ENCODE measurements at regions not wholly inside any gene's neighbourhood (a gene's known extent, or its start where the extent isn't known, plus 50 kb on each side); places are given as distances from the start of the nearest gene placed in this dataset.

DNA sequence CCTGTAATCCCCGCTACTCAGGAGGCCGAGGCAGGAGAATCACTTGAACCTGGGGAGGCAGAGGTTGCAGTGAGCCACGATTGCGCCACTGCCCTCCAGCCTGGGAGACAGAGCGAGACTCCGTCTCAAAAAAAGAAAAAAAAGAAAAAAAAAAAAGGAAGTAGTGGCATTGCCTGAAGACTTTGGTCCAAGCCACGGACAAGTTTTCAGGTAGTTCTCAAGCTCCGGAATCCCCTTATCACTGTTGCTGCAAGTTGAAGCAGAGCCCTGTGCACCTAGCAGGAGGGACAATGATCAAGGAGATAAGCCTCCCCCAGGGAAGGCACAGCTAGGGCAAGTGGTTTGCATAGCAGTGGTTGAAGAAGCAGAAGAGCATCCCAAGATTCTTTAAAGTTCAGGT lies 97.6 kb downstream of the MEX3B start:
- no peak overlapping the region for H3K4ac ChIP-seq (ENCODE audit: low read depth, low read length)
- no peaks in the 10 kb centered on the region for H3K27me3 Mint-ChIP-seq (ENCODE audit: low read depth)
- no peak overlapping the region for H4K91ac ChIP-seq (ENCODE audit: insufficient read length, low read depth, low read length)
- H2BK12ac ChIP-seq (ENCODE audit: insufficient read length, low read depth, low read length), result no peak overlapping the region
- H3K79me1 ChIP-seq (ENCODE audit: insufficient read depth, low read depth, low read length, poor library complexity, severe bottlenecking), result no peaks in the 10 kb centered on the region
- no peak overlapping the region for H3K23ac ChIP-seq (ENCODE audit: insufficient read length, low read depth, low read length)
- H3K18ac ChIP-seq (ENCODE audit: insufficient read length, low read depth, low read length), result no peak overlapping the region
- H2BK120ac ChIP-seq (ENCODE audit: low read depth, low read length, poor library complexity, severe bottlenecking), result no peak overlapping the region
- no CpG with 5 or more reads among the region's 8 CpGs for WGBS (ENCODE audit: extremely low coverage, insufficient read length, low lambda C conversion rate)
- H2BK5ac ChIP-seq (ENCODE audit: insufficient read length, low read length), result no peak overlapping the region
- H2BK20ac ChIP-seq (ENCODE audit: low read depth, low read length, poor library complexity, severe bottlenecking), result no peak overlapping the region
- H2AK5ac ChIP-seq (ENCODE audit: insufficient read length, low read length), result no peak overlapping the region
- peaks cover 14 to 18% of the 10 kb centered on the region in 2 experiments for H3K4me1 Mint-ChIP-seq
- no peak overlapping the region for H3K27ac Mint-ChIP-seq
- no peak overlapping the region for H2BK15ac ChIP-seq (ENCODE audit: low read depth, low read length)
- TF ChIP-seq CTCF (conservative IDR thresholded peaks at IDR 0.05), result no peak
- no peak overlapping the region for H3K27ac ChIP-seq (ENCODE audit: insufficient read length, low read depth, low read length)
- no peak for DNase-seq
- no peak overlapping the region for H3K9ac ChIP-seq (ENCODE audit: extremely low read depth, insufficient read length, low read length)
- no peaks in the 10 kb centered on the region for H3K23me2 ChIP-seq (ENCODE audit: insufficient read length, low read depth, low read length, poor library complexity, severe bottlenecking)
- H3K56ac ChIP-seq (ENCODE audit: insufficient read length, low read depth, low read length), result no peak overlapping the region
- H2AFZ ChIP-seq (ENCODE audit: low read length), result no peak overlapping the region
- peaks cover 0 to 12% (median 9%) of the 10 kb centered on the region in 3 experiments; a peak in 4 of 7 replicates for H3K36me3 Mint-ChIP-seq (ENCODE audit: insufficient read depth in 1 of 3, low read depth in 3 of 3)
- no peaks in the 10 kb centered on the region for H3K9me3 ChIP-seq (ENCODE audit: control insufficient read depth, low read depth, low read length)
- no peak overlapping the region for H4K5ac ChIP-seq (ENCODE audit: insufficient read length, low read depth, low read length)
- no peaks in the 10 kb centered on the region for H3K27me3 ChIP-seq (ENCODE audit: insufficient read depth, low read length)
- H3K4me1 ChIP-seq (ENCODE audit: insufficient read depth, low read length), result peaks cover 5% of the 10 kb centered on the region; the same call in 1 of the 2 replicates
- H3K14ac ChIP-seq (ENCODE audit: insufficient read depth, low read length), result no peak overlapping the region
- no peak overlapping the region for H3K4me2 ChIP-seq (ENCODE audit: insufficient read depth, insufficient read length, low read length)
- no peak overlapping the region for H3T11ph ChIP-seq (ENCODE audit: low read length)
- peaks cover 0 to 3% of the 10 kb centered on the region in 2 experiments; a peak in 1 of 5 replicates for H3K9me3 Mint-ChIP-seq
- no peaks in the 10 kb centered on the region for H4K20me1 ChIP-seq (ENCODE audit: control insufficient read depth, insufficient read depth, insufficient read length)
- H3K79me2 ChIP-seq (ENCODE audit: insufficient read depth, low read length), result no peaks in the 10 kb centered on the region
- no peak overlapping the region for H4K8ac ChIP-seq (replicated peaks; ENCODE audit: insufficient read length, low read depth, low read length)
- no peak overlapping the region for H3K4me3 Mint-ChIP-seq

Data from H9 (cell line).